HCT116 (cell line): ENCODE measurements at regions not wholly inside any gene's neighbourhood (a gene's known extent, or its start where the extent isn't known, plus 50 kb on each side); places are given as distances from the start of the nearest gene placed in this dataset.

Experiments used
- ATAC-seq: fragments of 200-7000 bp; cut with Tn5 transposase; 2 replicates; pipeline ENCODE4 v1.9.1; 2020; ENCODE audit warnings: mild to moderate bottlenecking, moderate library complexity
- BruUV-seq: library from RNA; stranded (reverse); fragments of 400-500 nt; replicated peaks from 2 replicates; lab custom pipeline; 2021; lab: Mats Ljungman, UMichigan
- CTCF ChIA-PET: fragments of 300-600 bp; sonication (Branson Sonifier 250); formaldehyde crosslinking; loops from one replicate; lab custom pipeline; 2021; ENCODE audit warnings: antibody characterized with exemption; lab: Charles Lee
- POLR2A ChIA-PET: fragments of 300-600, 350-600 bp; sonication (Branson Sonifier 250); formaldehyde crosslinking; loops from one replicate; lab custom pipeline; 2021; ENCODE audit warnings: antibody characterized with exemption; lab: Charles Lee
- RAD21 ChIA-PET, 2 experiments: fragments of 300-600 bp; sonication (Branson Sonifier 250); formaldehyde crosslinking; loops; one replicate each; lab custom pipeline; 2023; ENCODE audit warnings: low total read pairs in 2 of 2; ENCODE audit not compliant: uncharacterized antibody in 2 of 2, unreplicated experiment in 2 of 2, low non-redundant PET in 1 of 2; lab: Charles Lee
- DNase-seq: peaks from one replicate; pipeline ENCODE4 v3.0.0-alpha.2; 2010; ENCODE audit warnings: low read depth, low spot score
- H2AFZ ChIP-seq: fragments of 200-600 bp; shearing (Covaris generic), sonication (generic); 2 replicates; pipeline ENCODE4 v1.6.1; 2017; ENCODE audit warnings: low read depth, mixed run types, mixed read lengths, antibody characterized with exemption, low read length; ENCODE audit not compliant: poor library complexity, severe bottlenecking
- H3K27ac ChIP-seq: 2 replicates; pipeline ENCODE4 v1.5.1; 2012; ENCODE audit warnings: low read depth, low read length
- H3K27me3 ChIP-seq: fragments of 200-600 bp; sonication (generic); 2 replicates; pipeline ENCODE4 v1.6.1; 2016; ENCODE audit warnings: mixed run types, low read length, mixed read lengths; ENCODE audit not compliant: insufficient read depth
- H3K36me3 ChIP-seq, 2 experiments: fragments of 200-500 bp in 1 of 2; fragments of 200-600 bp in 1 of 2; sonication (Bioruptor generic) in 1 of 2; sonication (generic) in 1 of 2; 2 replicates each; pipeline versions ENCODE4 v1.5.1 to v1.6.1; 2014 to 2016; ENCODE audit warnings: low read length in 2 of 2, inconsistent platforms in 1 of 2, mixed read lengths in 1 of 2, mixed run types in 1 of 2; ENCODE audit not compliant: insufficient read depth in 2 of 2, control insufficient read depth in 1 of 2
- H3K4me1 ChIP-seq, 2 experiments: fragments of 200-600 bp in 1 of 2; sonication (generic) in 1 of 2; 2 replicates each; pipeline versions ENCODE4 v1.5.1 to v1.6.1; 2012 to 2017; ENCODE audit warnings: low read length in 2 of 2, inconsistent platforms in 1 of 2, mild to moderate bottlenecking in 1 of 2, mixed read lengths in 1 of 2, mixed run types in 1 of 2, moderate library complexity in 1 of 2; ENCODE audit not compliant: insufficient read depth in 2 of 2, control insufficient read depth in 1 of 2
- H3K4me2 ChIP-seq: fragments of 200-600 bp; sonication (generic); 2 replicates; pipeline ENCODE4 v1.6.1; 2017; ENCODE audit warnings: mixed run types, low read length, mixed read lengths
- H3K4me3 ChIP-seq, 2 experiments: fragments of 200-600 bp in 1 of 2; sonication (generic) in 1 of 2; replicated peaks in 1 of 2; 2 replicates each; pipeline ENCODE4 v1.5.1; 2011 to 2016; ENCODE audit warnings: low read length in 2 of 2, control low read depth in 1 of 2, low read depth in 1 of 2, mild to moderate bottlenecking in 1 of 2, mixed read lengths in 1 of 2, mixed run types in 1 of 2
- H3K79me2 ChIP-seq: fragments of 200-600 bp; sonication (generic); 2 replicates; pipeline ENCODE4 v1.6.1; 2017; ENCODE audit warnings: mild to moderate bottlenecking, mixed run types, low read length, moderate library complexity, mixed read lengths; ENCODE audit not compliant: insufficient read depth
- H3K9ac ChIP-seq: fragments of 200-600 bp; sonication (generic); 2 replicates; pipeline ENCODE4 v1.6.1; 2016; ENCODE audit warnings: low read length, mixed read lengths
- H3K9me2 ChIP-seq: fragments of 200-600 bp; sonication (generic), shearing (Covaris generic); 2 replicates; pipeline ENCODE4 v1.6.1; 2017; ENCODE audit warnings: mixed run types, mild to moderate bottlenecking, moderate library complexity; ENCODE audit not compliant: insufficient read depth
- H3K9me3 ChIP-seq, 2 experiments: fragments of 200-500 bp in 1 of 2; fragments of 200-600 bp in 1 of 2; sonication (Bioruptor generic) in 1 of 2; sonication (generic) in 1 of 2; 2 replicates each; pipeline ENCODE4 v1.6.1; 2014 to 2017; ENCODE audit warnings: low read length in 2 of 2, mixed read lengths in 2 of 2, inconsistent platforms in 1 of 2, low read depth in 1 of 2, mild to moderate bottlenecking in 1 of 2, mixed run types in 1 of 2, moderate library complexity in 1 of 2; ENCODE audit not compliant: control insufficient read depth in 1 of 2, insufficient read depth in 1 of 2
- H4K20me1 ChIP-seq: fragments of 200-600 bp; sonication (generic), shearing (Covaris generic); 2 replicates; pipeline ENCODE4 v1.6.1; 2017; ENCODE audit warnings: mixed run types, mild to moderate bottlenecking, moderate library complexity; ENCODE audit not compliant: insufficient read depth
- CBX3 ChIP-seq: IDR thresholded peaks from 2 replicates; pipeline ENCODE4 v1.6.1; 2012; ENCODE audit warnings: low read depth
- CEBPB ChIP-seq: IDR thresholded peaks from 2 replicates; pipeline ENCODE4 v1.6.1; 2012; ENCODE audit warnings: low read depth
- EGR1 ChIP-seq: IDR thresholded peaks from 2 replicates; pipeline ENCODE4 v1.6.1; 2012; ENCODE audit warnings: low read depth
- ELF1 ChIP-seq: IDR thresholded peaks from 2 replicates; pipeline ENCODE4 v1.6.1; 2012; ENCODE audit warnings: low read depth, borderline replicate concordance
- EZH2phosphoT487 ChIP-seq: fragments of 200-600 bp; IDR thresholded peaks from 2 replicates; pipeline ENCODE4 v1.6.1; 2018; ENCODE audit warnings: antibody characterized with exemption, borderline replicate concordance
- FOSL1 ChIP-seq: IDR thresholded peaks from 2 replicates; pipeline ENCODE4 v1.6.1; 2012; ENCODE audit warnings: low read depth
- JUND ChIP-seq: IDR thresholded peaks from 2 replicates; pipeline ENCODE4 v1.6.1; 2012
- POLR2A ChIP-seq: IDR thresholded peaks from 2 replicates; pipeline ENCODE4 v1.7.0; 2011; ENCODE audit warnings: borderline replicate concordance; ENCODE audit not compliant: insufficient read depth, insufficient read length; ENCODE audit errors: extremely low read depth
- POLR2AphosphoS5 ChIP-seq: IDR thresholded peaks from 2 replicates; pipeline ENCODE4 v1.6.1; 2011; ENCODE audit warnings: mild to moderate bottlenecking, low read depth, low read length, moderate library complexity
- SIN3A ChIP-seq: IDR thresholded peaks from 2 replicates; pipeline ENCODE4 v1.6.1; 2012; ENCODE audit warnings: low read depth
- SP1 ChIP-seq: IDR thresholded peaks from 2 replicates; pipeline ENCODE4 v1.6.1; 2012; ENCODE audit warnings: low read depth
- SRF ChIP-seq: IDR thresholded peaks from 2 replicates; pipeline ENCODE4 v1.6.1; 2012; ENCODE audit warnings: low read depth
- TCF7L2 ChIP-seq: IDR thresholded peaks from 2 replicates; pipeline ENCODE4 v1.7.0; 2011; ENCODE audit warnings: borderline replicate concordance, inconsistent platforms; ENCODE audit not compliant: insufficient read depth, insufficient read length; ENCODE audit errors: extremely low read depth
- YY1 ChIP-seq: IDR thresholded peaks from 2 replicates; pipeline ENCODE4 v1.6.1; 2011; ENCODE audit warnings: low read length, low read depth, moderate library complexity, mild to moderate bottlenecking; ENCODE audit not compliant: insufficient replicate concordance; ENCODE audit errors: extremely low read depth
- ZNF274 ChIP-seq: fragments of 200-500 bp; sonication (Bioruptor generic); IDR thresholded peaks from 2 replicates; pipeline ENCODE4 v1.6.1; 2014; ENCODE audit warnings: mild to moderate bottlenecking, low read depth, low read length, inconsistent platforms
- intact Hi-C: fragments of 100-400 bp; cut with micrococcal nuclease; formaldehyde crosslinking; loops from 2 replicates; pipeline ENCODE4 v1.10.0; 2022
- TF ChIP-seq, protein P1 (sequence below), 3 experiments: fragments of 200-600 bp in 1 of 3; sonication (generic) in 1 of 3; IDR thresholded peaks in 2 of 3; conservative IDR thresholded peaks in 1 of 3; 2 replicates each; pipeline ENCODE4 v1.5.1; 2012 to 2017; ENCODE audit warnings: low read depth in 2 of 3, low read length in 2 of 3, antibody characterized with exemption in 1 of 3, borderline replicate concordance in 1 of 3, control low read depth in 1 of 3, mild to moderate bottlenecking in 1 of 3, mixed read lengths in 1 of 3, mixed run types in 1 of 3, moderate library complexity in 1 of 3; ENCODE audit not compliant: insufficient read depth in 1 of 3
- TF ChIP-seq, protein P2 (sequence below): IDR thresholded peaks from 2 replicates; pipeline ENCODE4 v1.6.1; 2012; ENCODE audit warnings: low read depth
- TF ChIP-seq, protein P3 (sequence below): IDR thresholded peaks from 2 replicates; pipeline ENCODE4 v1.6.1; 2012
- TF ChIP-seq, protein P4 (sequence below): IDR thresholded peaks from 2 replicates; pipeline ENCODE4 v1.6.1; 2012

DNA sequence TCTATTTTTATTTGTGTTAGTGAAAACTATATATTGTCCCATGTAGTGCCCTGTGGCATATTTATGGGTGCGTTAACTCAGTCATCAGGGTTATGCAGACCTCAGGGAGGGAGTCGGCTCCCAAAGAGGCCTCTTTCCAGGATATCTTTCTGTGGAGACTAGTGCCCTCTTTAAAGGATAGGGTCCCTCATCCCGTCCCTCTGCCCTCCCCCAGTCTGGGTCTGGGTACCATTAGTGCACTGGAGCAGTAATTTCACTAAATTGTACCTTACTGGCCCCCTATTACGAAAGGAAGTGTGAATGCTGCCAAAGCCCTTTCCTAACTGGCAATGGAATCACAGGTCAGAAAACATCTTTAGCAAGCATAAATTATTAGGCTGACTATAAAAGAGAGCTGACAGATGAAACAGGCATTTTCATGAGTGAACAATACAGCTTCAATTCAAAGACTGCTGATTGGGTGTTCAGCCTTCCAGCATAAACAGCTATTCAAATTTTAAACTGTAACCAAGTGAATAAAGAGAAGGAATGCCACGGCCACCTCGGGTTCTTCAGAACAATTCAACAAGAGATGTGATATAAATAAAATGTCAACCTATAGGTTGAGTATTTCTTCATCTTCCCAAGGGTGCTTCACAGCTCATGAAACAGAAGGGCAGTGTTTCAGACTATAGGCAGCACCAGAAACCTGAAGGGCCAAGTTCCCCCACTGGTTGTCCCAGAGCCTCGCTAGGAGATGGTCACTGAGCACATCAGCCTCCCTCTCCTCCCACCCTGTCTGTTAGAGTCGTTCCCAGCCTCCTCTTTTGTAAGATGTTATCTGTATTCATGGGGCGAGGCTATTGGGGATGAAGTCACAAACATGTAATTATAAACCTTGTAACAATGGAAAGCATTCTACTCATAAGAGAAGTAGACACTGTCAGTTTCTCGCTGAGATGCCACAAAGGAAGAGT lies 318.7 kb downstream of the TMEM161B start:
- H3K36me3 ChIP-seq = no peaks in the 10 kb centered on the region
- no peaks in the 10 kb centered on the region for H3K4me1 ChIP-seq
- intact Hi-C loops = no loop called here
- TF ChIP-seq CBX3 (no peak), SP1 (no peak), ELF1 (no peak), JUND (no peak), EZH2phosphoT487 (no peak), SRF (no peak), YY1 (no peak), POLR2A (no peak), SIN3A (no peak), EGR1 (no peak), ZNF274 (no peak), POLR2AphosphoS5 (no peak), CEBPB (no peak), FOSL1 (no peak), TCF7L2 (no peak)
- TF ChIP-seq, protein P1, sequence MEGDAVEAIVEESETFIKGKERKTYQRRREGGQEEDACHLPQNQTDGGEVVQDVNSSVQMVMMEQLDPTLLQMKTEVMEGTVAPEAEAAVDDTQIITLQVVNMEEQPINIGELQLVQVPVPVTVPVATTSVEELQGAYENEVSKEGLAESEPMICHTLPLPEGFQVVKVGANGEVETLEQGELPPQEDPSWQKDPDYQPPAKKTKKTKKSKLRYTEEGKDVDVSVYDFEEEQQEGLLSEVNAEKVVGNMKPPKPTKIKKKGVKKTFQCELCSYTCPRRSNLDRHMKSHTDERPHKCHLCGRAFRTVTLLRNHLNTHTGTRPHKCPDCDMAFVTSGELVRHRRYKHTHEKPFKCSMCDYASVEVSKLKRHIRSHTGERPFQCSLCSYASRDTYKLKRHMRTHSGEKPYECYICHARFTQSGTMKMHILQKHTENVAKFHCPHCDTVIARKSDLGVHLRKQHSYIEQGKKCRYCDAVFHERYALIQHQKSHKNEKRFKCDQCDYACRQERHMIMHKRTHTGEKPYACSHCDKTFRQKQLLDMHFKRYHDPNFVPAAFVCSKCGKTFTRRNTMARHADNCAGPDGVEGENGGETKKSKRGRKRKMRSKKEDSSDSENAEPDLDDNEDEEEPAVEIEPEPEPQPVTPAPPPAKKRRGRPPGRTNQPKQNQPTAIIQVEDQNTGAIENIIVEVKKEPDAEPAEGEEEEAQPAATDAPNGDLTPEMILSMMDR (IDR thresholded peaks at IDR 0.05 in 2 of 3, conservative IDR thresholded peaks at IDR 0.05 in 1 of 3; ENCODE audit: borderline replicate concordance in 1 of 3, insufficient read depth in 1 of 3, low read depth in 2 of 3, low read length in 2 of 3) = no peak
- TF ChIP-seq, protein P2, sequence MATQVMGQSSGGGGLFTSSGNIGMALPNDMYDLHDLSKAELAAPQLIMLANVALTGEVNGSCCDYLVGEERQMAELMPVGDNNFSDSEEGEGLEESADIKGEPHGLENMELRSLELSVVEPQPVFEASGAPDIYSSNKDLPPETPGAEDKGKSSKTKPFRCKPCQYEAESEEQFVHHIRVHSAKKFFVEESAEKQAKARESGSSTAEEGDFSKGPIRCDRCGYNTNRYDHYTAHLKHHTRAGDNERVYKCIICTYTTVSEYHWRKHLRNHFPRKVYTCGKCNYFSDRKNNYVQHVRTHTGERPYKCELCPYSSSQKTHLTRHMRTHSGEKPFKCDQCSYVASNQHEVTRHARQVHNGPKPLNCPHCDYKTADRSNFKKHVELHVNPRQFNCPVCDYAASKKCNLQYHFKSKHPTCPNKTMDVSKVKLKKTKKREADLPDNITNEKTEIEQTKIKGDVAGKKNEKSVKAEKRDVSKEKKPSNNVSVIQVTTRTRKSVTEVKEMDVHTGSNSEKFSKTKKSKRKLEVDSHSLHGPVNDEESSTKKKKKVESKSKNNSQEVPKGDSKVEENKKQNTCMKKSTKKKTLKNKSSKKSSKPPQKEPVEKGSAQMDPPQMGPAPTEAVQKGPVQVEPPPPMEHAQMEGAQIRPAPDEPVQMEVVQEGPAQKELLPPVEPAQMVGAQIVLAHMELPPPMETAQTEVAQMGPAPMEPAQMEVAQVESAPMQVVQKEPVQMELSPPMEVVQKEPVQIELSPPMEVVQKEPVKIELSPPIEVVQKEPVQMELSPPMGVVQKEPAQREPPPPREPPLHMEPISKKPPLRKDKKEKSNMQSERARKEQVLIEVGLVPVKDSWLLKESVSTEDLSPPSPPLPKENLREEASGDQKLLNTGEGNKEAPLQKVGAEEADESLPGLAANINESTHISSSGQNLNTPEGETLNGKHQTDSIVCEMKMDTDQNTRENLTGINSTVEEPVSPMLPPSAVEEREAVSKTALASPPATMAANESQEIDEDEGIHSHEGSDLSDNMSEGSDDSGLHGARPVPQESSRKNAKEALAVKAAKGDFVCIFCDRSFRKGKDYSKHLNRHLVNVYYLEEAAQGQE = no peak
- TF ChIP-seq, protein P3, sequence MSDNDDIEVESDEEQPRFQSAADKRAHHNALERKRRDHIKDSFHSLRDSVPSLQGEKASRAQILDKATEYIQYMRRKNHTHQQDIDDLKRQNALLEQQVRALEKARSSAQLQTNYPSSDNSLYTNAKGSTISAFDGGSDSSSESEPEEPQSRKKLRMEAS = no peak
- TF ChIP-seq, protein P4, sequence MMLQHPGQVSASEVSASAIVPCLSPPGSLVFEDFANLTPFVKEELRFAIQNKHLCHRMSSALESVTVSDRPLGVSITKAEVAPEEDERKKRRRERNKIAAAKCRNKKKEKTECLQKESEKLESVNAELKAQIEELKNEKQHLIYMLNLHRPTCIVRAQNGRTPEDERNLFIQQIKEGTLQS = no peak
- ChIA-PET CTCF (no interaction called here), RAD21 (no interaction called here), POLR2A (no interaction called here)
- H3K9me2 ChIP-seq = no peaks in the 10 kb centered on the region
- H3K9me3 ChIP-seq = no peaks in the 10 kb centered on the region
- no peak overlapping the region for H3K4me3 ChIP-seq
- H4K20me1 ChIP-seq = no peaks in the 10 kb centered on the region
- DNase-seq = no peak
- no peaks in the 10 kb centered on the region for H3K27me3 ChIP-seq
- no peak overlapping the region for H3K27ac ChIP-seq
- H2AFZ ChIP-seq = no peak overlapping the region
- ATAC-seq = no peak
- no peak overlapping the region for H3K9ac ChIP-seq
- no peaks in the 10 kb centered on the region for H3K79me2 ChIP-seq
- no TSS peak for BruUV-seq
- no peak overlapping the region for H3K4me2 ChIP-seq
